Suprapubic skin (tissue), 4 donors: ENCODE measurements at regions not wholly inside any gene's neighbourhood (a gene's known extent, or its start where the extent isn't known, plus 50 kb on each side); places are given as distances from the start of the nearest gene placed in this dataset.

Experiments
- CTCF ChIP-seq, 2 donors: fragments of 200-600 bp in 1 of 2; fragments of 450-650 bp in 1 of 2; sonication (generic) in 1 of 2; IDR thresholded peaks; one replicate each; pipeline ENCODE4 v1.5.1; 2016 to 2019; ENCODE audit warnings: antibody characterized with exemption in 2 of 2, mild to moderate bottlenecking in 1 of 2, moderate library complexity in 1 of 2
- EP300 ChIP-seq: sonication (generic); formaldehyde crosslinking; IDR thresholded peaks from one replicate; pipeline ENCODE4 v1.6.1; 2017; ENCODE audit warnings: antibody characterized with exemption
- POLR2A ChIP-seq, 2 donors: fragments of 450-650 bp; IDR thresholded peaks; one replicate each; pipeline ENCODE4 v1.6.1; 2017; ENCODE audit warnings: antibody characterized with exemption in 2 of 2, mild to moderate bottlenecking in 2 of 2, moderate library complexity in 2 of 2
- POLR2AphosphoS5 ChIP-seq, 3 donors: sonication (generic); formaldehyde crosslinking; IDR thresholded peaks; one replicate each; pipeline ENCODE4 v1.6.1; 2017; ENCODE audit warnings: antibody characterized with exemption in 3 of 3

GRCh38 chr12:11496157-11496851 lies 100.9 kb upstream of the PRB2 start:
- TF ChIP-seq CTCF (IDR thresholded peaks at IDR 0.05) (no peak), EP300 (no peak), POLR2A (IDR thresholded peaks at IDR 0.05) (no peak), POLR2AphosphoS5 (IDR thresholded peaks at IDR 0.05) (no peak)
